ENCODE measurements at regions not wholly inside any gene's neighbourhood (a gene's known extent, or its start where the extent isn't known, plus 50 kb on each side); places are given as distances from the start of the nearest gene placed in this dataset.

- TF ChIP-seq CTCF (IDR thresholded peaks at IDR 0.05; ENCODE audit: poor library complexity) (no peak), EZH2 (IDR thresholded peaks at IDR 0.05; ENCODE audit: borderline replicate concordance) (no peak), EZH2phosphoT487 (IDR thresholded peaks at IDR 0.05; ENCODE audit: low read depth, severe bottlenecking, unreplicated experiment) (no peak)
Measured at GRCh38 chr4:151522866-151523519, 114.0 kb downstream of the FHIP1A start.
